ENCODE measurements at regions not wholly inside any gene's neighbourhood (a gene's known extent, or its start where the extent isn't known, plus 50 kb on each side); places are given as distances from the start of the nearest gene placed in this dataset.
"Not testable (repeated sequence)": the region's sequence is repeated elsewhere in the genome, so short reads cannot be mapped to it uniquely, and the experiment has no call there.

- Histone ChIP-seq H3K9me3 (ENCODE audit: insufficient read depth, low read depth, low read length) (peaks cover 5% of the 10 kb centered on the region), H3K27ac (ENCODE audit: low read depth, low read length) (no peak overlapping the region), H3K36me3 (ENCODE audit: insufficient read depth, low read length) (no peaks in the 10 kb centered on the region), H3K79me2 (ENCODE audit: insufficient read depth, low read length) (no peaks in the 10 kb centered on the region), H3K4me2 (ENCODE audit: low read length) (no peak overlapping the region), H3K27me3 (ENCODE audit: insufficient read depth, low read length) (peaks cover 9% of the 10 kb centered on the region), H3K4me3 (ENCODE audit: insufficient read depth, low read depth, low read length) (no peak overlapping the region), H2AFZ (ENCODE audit: low read depth, low read length) (no peak overlapping the region), H3K4me1 (ENCODE audit: insufficient read depth, low read length) (no peaks in the 10 kb centered on the region), H3K9ac (ENCODE audit: low read length) (no peak overlapping the region), H4K20me1 (ENCODE audit: insufficient read depth, low read length) (no peaks in the 10 kb centered on the region)
- TF ChIP-seq EZH2 (IDR thresholded peaks at IDR 0.05; ENCODE audit: insufficient read depth, low read length) (no peak), CTCF (IDR thresholded peaks at IDR 0.05; ENCODE audit: insufficient read depth, low read depth, low read length) (no peak)
- H3K27me3 Mint-ChIP-seq (ENCODE audit: low read depth, unreplicated experiment) = peaks cover 20% of the 10 kb centered on the region
- no peak overlapping the region for H3K4me3 Mint-ChIP-seq (ENCODE audit: unreplicated experiment)
- peaks cover 9% of the 10 kb centered on the region for H3K9me3 Mint-ChIP-seq (ENCODE audit: unreplicated experiment)
- H3K27ac Mint-ChIP-seq (ENCODE audit: unreplicated experiment) = no peak overlapping the region
- DNase-seq (ENCODE audit: low read depth) (no peak), FAIRE-seq (no peak)
- H3K4me1 Mint-ChIP-seq (ENCODE audit: low read depth, unreplicated experiment) = no peaks in the 10 kb centered on the region
- H3K36me3 Mint-ChIP-seq (ENCODE audit: low read depth, unreplicated experiment) = no peaks in the 10 kb centered on the region
Observed at GRCh38 chr1:223041481-223041880, 101.6 kb downstream of the TLR5 start.

GRCh38 chr1:223045164-223045957, 97.7 kb downstream of the TLR5 start:
- no peak for TF ChIP-seq EZH2 (IDR thresholded peaks at IDR 0.05; ENCODE audit: insufficient read depth, low read length)
- no peak for TF ChIP-seq CTCF (IDR thresholded peaks at IDR 0.05; ENCODE audit: insufficient read depth, low read depth, low read length)
- no peak overlapping the region for H3K9ac ChIP-seq (ENCODE audit: low read length)
- no peak for DNase-seq (ENCODE audit: low read depth)
- no peaks in the 10 kb centered on the region for H4K20me1 ChIP-seq (ENCODE audit: insufficient read depth, low read length)
- no peaks in the 10 kb centered on the region for H3K36me3 ChIP-seq (ENCODE audit: insufficient read depth, low read length)
- H3K4me3 ChIP-seq (ENCODE audit: insufficient read depth, low read depth, low read length) = no peak overlapping the region
- Mint-ChIP-seq H3K27me3 (ENCODE audit: low read depth, unreplicated experiment) (peaks cover 2% of the 10 kb centered on the region), H3K36me3 (ENCODE audit: low read depth, unreplicated experiment) (peaks cover 1% of the 10 kb centered on the region), H3K4me1 (ENCODE audit: low read depth, unreplicated experiment) (peaks cover 1% of the 10 kb centered on the region), H3K9me3 (ENCODE audit: unreplicated experiment) (peaks cover 15% of the 10 kb centered on the region), H3K4me3 (ENCODE audit: unreplicated experiment) (no peak overlapping the region), H3K27ac (ENCODE audit: unreplicated experiment) (no peak overlapping the region)
- peaks cover 9% of the 10 kb centered on the region for H3K27me3 ChIP-seq (ENCODE audit: insufficient read depth, low read length)
- H3K27ac ChIP-seq (ENCODE audit: low read depth, low read length) = no peak overlapping the region
- no peak overlapping the region for H3K4me2 ChIP-seq (ENCODE audit: low read length)
- H2AFZ ChIP-seq (ENCODE audit: low read depth, low read length) = no peak overlapping the region
- no peaks in the 10 kb centered on the region for H3K4me1 ChIP-seq (ENCODE audit: insufficient read depth, low read length)
- H3K9me3 ChIP-seq (ENCODE audit: insufficient read depth, low read depth, low read length) = peaks cover 5% of the 10 kb centered on the region
- H3K79me2 ChIP-seq (ENCODE audit: insufficient read depth, low read length) = no peaks in the 10 kb centered on the region
- FAIRE-seq = no peak

GRCh38 chr1:223046011-223046410, 97.0 kb downstream of the TLR5 start:
- H3K79me2 ChIP-seq (ENCODE audit: insufficient read depth, low read length) = no peaks in the 10 kb centered on the region
- no peak overlapping the region for H2AFZ ChIP-seq (ENCODE audit: low read depth, low read length)
- H3K36me3 ChIP-seq (ENCODE audit: insufficient read depth, low read length) = no peaks in the 10 kb centered on the region
- H3K9ac ChIP-seq (ENCODE audit: low read length) = no peak overlapping the region
- no peak for FAIRE-seq
- no peaks in the 10 kb centered on the region for H3K27me3 Mint-ChIP-seq (ENCODE audit: low read depth, unreplicated experiment)
- H3K4me2 ChIP-seq (ENCODE audit: low read length) = no peak overlapping the region
- H3K27me3 ChIP-seq (ENCODE audit: insufficient read depth, low read length) = peaks cover 6% of the 10 kb centered on the region
- peaks cover 1% of the 10 kb centered on the region for H3K4me1 Mint-ChIP-seq (ENCODE audit: low read depth, unreplicated experiment)
- no peak overlapping the region for H3K27ac Mint-ChIP-seq (ENCODE audit: unreplicated experiment)
- no peaks in the 10 kb centered on the region for H4K20me1 ChIP-seq (ENCODE audit: insufficient read depth, low read length)
- DNase-seq (ENCODE audit: low read depth) = no peak
- no peak overlapping the region for H3K4me3 Mint-ChIP-seq (ENCODE audit: unreplicated experiment)
- TF ChIP-seq CTCF (IDR thresholded peaks at IDR 0.05; ENCODE audit: insufficient read depth, low read depth, low read length) (no peak), EZH2 (IDR thresholded peaks at IDR 0.05; ENCODE audit: insufficient read depth, low read length) (no peak)
- peaks cover 15% of the 10 kb centered on the region for H3K9me3 Mint-ChIP-seq (ENCODE audit: unreplicated experiment)
- no peak overlapping the region for H3K4me3 ChIP-seq (ENCODE audit: insufficient read depth, low read depth, low read length)
- peaks cover 5% of the 10 kb centered on the region for H3K9me3 ChIP-seq (ENCODE audit: insufficient read depth, low read depth, low read length)
- peaks cover 1% of the 10 kb centered on the region for H3K36me3 Mint-ChIP-seq (ENCODE audit: low read depth, unreplicated experiment)
- H3K27ac ChIP-seq (ENCODE audit: low read depth, low read length) = no peak overlapping the region
- no peaks in the 10 kb centered on the region for H3K4me1 ChIP-seq (ENCODE audit: insufficient read depth, low read length)

- not testable (repeated sequence) for H3K27ac ChIP-seq (ENCODE audit: low read depth, low read length); H3K4me2 ChIP-seq (ENCODE audit: low read length); H3K36me3 ChIP-seq (ENCODE audit: insufficient read depth, low read length); H2AFZ ChIP-seq (ENCODE audit: low read depth, low read length); H3K4me3 ChIP-seq (ENCODE audit: insufficient read depth, low read depth, low read length); H3K27ac Mint-ChIP-seq (ENCODE audit: unreplicated experiment); H3K4me1 ChIP-seq (ENCODE audit: insufficient read depth, low read length); FAIRE-seq; H3K27me3 Mint-ChIP-seq (ENCODE audit: low read depth, unreplicated experiment); H3K4me3 Mint-ChIP-seq (ENCODE audit: unreplicated experiment); H3K79me2 ChIP-seq (ENCODE audit: insufficient read depth, low read length); H3K9me3 ChIP-seq (ENCODE audit: insufficient read depth, low read depth, low read length); DNase-seq (ENCODE audit: low read depth); H3K4me1 Mint-ChIP-seq (ENCODE audit: low read depth, unreplicated experiment); H4K20me1 ChIP-seq (ENCODE audit: insufficient read depth, low read length); H3K9ac ChIP-seq (ENCODE audit: low read length); H3K36me3 Mint-ChIP-seq (ENCODE audit: low read depth, unreplicated experiment); H3K27me3 ChIP-seq (ENCODE audit: insufficient read depth, low read length)
- H3K9me3 Mint-ChIP-seq (ENCODE audit: unreplicated experiment) = peaks cover 15% of the 10 kb centered on the region
Observed at GRCh38 chr1:223046463-223046862, 96.6 kb downstream of the TLR5 start.
